SH-SY5Y (cell line): ENCODE measurements at regions not wholly inside any gene's neighbourhood (a gene's known extent, or its start where the extent isn't known, plus 50 kb on each side); places are given as distances from the start of the nearest gene placed in this dataset.

Source experiments
- GATA2 ChIP-seq: IDR thresholded peaks from 2 replicates; pipeline ENCODE4 v1.6.1; 2011; ENCODE audit warnings: mild to moderate bottlenecking, low read depth, low read length
- GATA3 ChIP-seq: IDR thresholded peaks from 2 replicates; pipeline ENCODE4 v1.6.1; 2011; ENCODE audit warnings: low read depth, mild to moderate bottlenecking, low read length, moderate library complexity

DNA sequence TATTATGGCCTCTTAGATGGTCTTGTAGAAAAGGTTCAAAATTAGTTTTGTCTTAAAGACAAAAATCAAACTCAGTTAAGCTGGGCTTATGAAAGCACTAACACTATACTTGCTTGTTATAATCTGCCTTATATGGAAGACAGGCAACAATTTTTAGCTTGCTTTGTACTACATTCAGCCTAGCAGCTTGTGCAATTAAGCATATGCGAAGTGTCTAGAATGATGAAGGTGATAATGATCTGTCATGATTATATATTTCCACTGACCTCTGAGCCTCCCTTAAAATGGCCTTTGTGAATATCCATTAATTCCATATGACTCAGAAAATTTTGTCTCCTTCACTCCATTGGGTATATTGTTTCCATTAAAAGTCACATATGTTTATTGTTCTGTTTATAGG, 834.9 kb downstream of the OLFM4 start:
- no peak for TF ChIP-seq GATA3
- no peak for TF ChIP-seq GATA2
